DOHH2 (cell line): ENCODE measurements at regions not wholly inside any gene's neighbourhood (a gene's known extent, or its start where the extent isn't known, plus 50 kb on each side); places are given as distances from the start of the nearest gene placed in this dataset.

Source experiments
- H3F3A ChIP-seq: fragments of 200-600 bp; sonication (generic), shearing (Covaris generic); 2 replicates; pipeline ENCODE4 v1.6.0; 2016; ENCODE audit warnings: antibody characterized with exemption, mild to moderate bottlenecking; ENCODE audit not compliant: control insufficient read depth, insufficient read depth
- H3K27ac ChIP-seq: fragments of 200-600 bp; sonication (generic); 2 replicates; pipeline ENCODE4 v1.5.1; 2014; ENCODE audit warnings: low read depth, mild to moderate bottlenecking, low read length, moderate library complexity
- H3K27me3 ChIP-seq: fragments of 200-600 bp; sonication (generic); 2 replicates; pipeline ENCODE4 v1.6.1; 2014; ENCODE audit warnings: mild to moderate bottlenecking, low read length, mixed read lengths; ENCODE audit not compliant: control insufficient read depth
- H3K36me3 ChIP-seq: fragments of 200-600 bp; sonication (generic); 2 replicates; pipeline ENCODE4 v1.6.1; 2014; ENCODE audit warnings: mild to moderate bottlenecking, low read length, moderate library complexity, mixed read lengths; ENCODE audit not compliant: control insufficient read depth
- H3K4me1 ChIP-seq: fragments of 200-600 bp; sonication (generic); 2 replicates; pipeline ENCODE4 v1.6.1; 2014; ENCODE audit warnings: mild to moderate bottlenecking, low read length, mixed read lengths; ENCODE audit not compliant: control insufficient read depth
- H3K4me2 ChIP-seq: fragments of 200-600 bp; sonication (generic); 2 replicates; pipeline ENCODE4 v1.6.0; 2014; ENCODE audit warnings: mild to moderate bottlenecking, low read length, moderate library complexity
- H3K4me3 ChIP-seq: fragments of 200-600 bp; sonication (generic); 2 replicates; pipeline ENCODE4 v1.5.1; 2014; ENCODE audit warnings: mild to moderate bottlenecking, low read length, mixed read lengths
- H3K79me2 ChIP-seq: fragments of 200-600 bp; sonication (generic); 2 replicates; pipeline ENCODE4 v1.6.1; 2014; ENCODE audit warnings: mild to moderate bottlenecking, low read length, mixed read lengths; ENCODE audit not compliant: control insufficient read depth
- H3K9me2 ChIP-seq: fragments of 200-600 bp; sonication (generic); replicated peaks from 2 replicates; pipeline ENCODE4 v1.6.1; 2014; ENCODE audit warnings: mild to moderate bottlenecking, low read length, mixed read lengths; ENCODE audit not compliant: control insufficient read depth
- H3K9me3 ChIP-seq: fragments of 200-600 bp; sonication (generic); 2 replicates; pipeline ENCODE4 v1.6.1; 2014; ENCODE audit warnings: antibody characterized with exemption, low read length, mixed read lengths; ENCODE audit not compliant: control insufficient read depth, insufficient read depth
- H4K20me1 ChIP-seq: fragments of 200-600 bp; sonication (generic); 2 replicates; pipeline ENCODE4 v1.6.0; 2014; ENCODE audit warnings: low read depth, mild to moderate bottlenecking, antibody characterized with exemption, low read length, moderate library complexity; ENCODE audit not compliant: control insufficient read depth, insufficient read depth
- CTCF ChIP-seq: fragments of 200-600 bp; sonication (generic); IDR thresholded peaks from one replicate; pipeline ENCODE4 v1.5.1; 2014; ENCODE audit warnings: antibody characterized with exemption, mild to moderate bottlenecking, low read depth, low read length; ENCODE audit not compliant: poor library complexity, severe bottlenecking
- EZH2phosphoT487 ChIP-seq: fragments of 200-600 bp; sonication (generic); IDR thresholded peaks from 2 replicates; pipeline ENCODE4 v1.6.1; 2017; ENCODE audit warnings: borderline replicate concordance, mild to moderate bottlenecking, antibody characterized with exemption, low read length, moderate library complexity, mixed read lengths

- TF ChIP-seq EZH2phosphoT487, result no peak
- no peak for TF ChIP-seq CTCF
- H3K27ac ChIP-seq, result no peak overlapping the region
- no peak overlapping the region for H3K4me3 ChIP-seq
- H3K4me2 ChIP-seq, result no peak overlapping the region
- no peaks in the 10 kb centered on the region for H3K36me3 ChIP-seq
- H3K79me2 ChIP-seq, result no peaks in the 10 kb centered on the region
- H4K20me1 ChIP-seq, result no peaks in the 10 kb centered on the region
- no peaks in the 10 kb centered on the region for H3K9me2 ChIP-seq
- H3K9me3 ChIP-seq, result no peaks in the 10 kb centered on the region
- H3K27me3 ChIP-seq, result no peaks in the 10 kb centered on the region
- no peaks in the 10 kb centered on the region for H3K4me1 ChIP-seq
- no peaks in the 10 kb centered on the region for H3F3A ChIP-seq
These were observed 334.8 kb downstream of the FGFR2 start for GRCh38 chr10:121263431-121263783.

GRCh38 chr10:121265360-121266123, 332.7 kb downstream of the FGFR2 start:
- Histone ChIP-seq H3K4me1 (no peaks in the 10 kb centered on the region), H3K79me2 (no peaks in the 10 kb centered on the region), H3K36me3 (no peaks in the 10 kb centered on the region), H3F3A (no peaks in the 10 kb centered on the region), H3K9me3 (no peaks in the 10 kb centered on the region), H3K27ac (no peak overlapping the region), H3K4me2 (no peak overlapping the region), H3K27me3 (no peaks in the 10 kb centered on the region), H3K4me3 (no peak overlapping the region), H4K20me1 (no peaks in the 10 kb centered on the region), H3K9me2 (no peaks in the 10 kb centered on the region)
- no peak for TF ChIP-seq EZH2phosphoT487
- TF ChIP-seq CTCF, result no peak

- H3K4me1 ChIP-seq, result no peaks in the 10 kb centered on the region
- H4K20me1 ChIP-seq, result no peaks in the 10 kb centered on the region
- no peaks in the 10 kb centered on the region for H3K79me2 ChIP-seq
- no peak overlapping the region for H3K27ac ChIP-seq
- TF ChIP-seq EZH2phosphoT487, result no peak
- TF ChIP-seq CTCF, result no peak
- H3K27me3 ChIP-seq, result no peaks in the 10 kb centered on the region
- H3K4me2 ChIP-seq, result no peak overlapping the region
- H3K36me3 ChIP-seq, result no peaks in the 10 kb centered on the region
- H3K4me3 ChIP-seq, result no peak overlapping the region
- H3K9me3 ChIP-seq, result no peaks in the 10 kb centered on the region
- H3K9me2 ChIP-seq, result no peaks in the 10 kb centered on the region
- H3F3A ChIP-seq, result no peaks in the 10 kb centered on the region
These were observed 331.9 kb downstream of the FGFR2 start for GRCh38 chr10:121266370-121266769.
